ENCODE measurements at regions not wholly inside any gene's neighbourhood (a gene's known extent, or its start where the extent isn't known, plus 50 kb on each side); places are given as distances from the start of the nearest gene placed in this dataset.

DNA sequence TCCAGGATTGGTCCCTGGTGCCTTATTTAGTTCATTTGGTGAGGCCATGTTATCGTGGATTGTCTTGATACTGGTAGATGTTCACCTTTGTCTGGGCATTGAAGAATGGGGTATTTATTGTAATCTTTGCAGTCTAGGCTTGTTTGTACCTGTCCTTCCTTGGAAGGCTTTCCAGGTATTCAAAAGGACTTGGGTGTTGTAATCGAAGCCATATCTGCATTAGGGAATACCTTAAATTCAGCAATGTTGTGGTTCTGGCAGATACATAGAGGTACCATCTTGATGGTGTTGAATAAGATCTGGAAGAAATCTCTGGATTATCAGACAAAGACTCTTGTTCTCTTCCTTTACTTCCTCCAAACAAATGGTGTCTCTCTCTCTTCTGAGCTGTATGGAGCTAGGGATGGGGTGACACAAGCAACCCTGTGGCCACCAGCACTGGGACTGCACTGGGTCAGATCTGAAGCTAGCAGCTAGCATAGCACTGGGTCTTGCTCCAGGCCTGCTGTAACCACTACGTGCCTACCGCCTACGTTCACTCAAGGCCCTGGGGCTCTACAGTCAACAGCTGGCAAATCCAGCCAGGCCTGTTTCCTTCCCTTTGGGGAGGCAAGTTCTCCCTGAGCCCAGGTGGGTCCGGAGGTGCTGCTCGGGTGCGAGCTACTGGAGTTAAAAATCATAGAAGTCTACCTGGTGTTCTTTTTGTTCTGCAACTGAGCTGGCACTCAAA, 261.1 kb upstream of the CITED2 start:
- TF ChIP-seq, protein P1, sequence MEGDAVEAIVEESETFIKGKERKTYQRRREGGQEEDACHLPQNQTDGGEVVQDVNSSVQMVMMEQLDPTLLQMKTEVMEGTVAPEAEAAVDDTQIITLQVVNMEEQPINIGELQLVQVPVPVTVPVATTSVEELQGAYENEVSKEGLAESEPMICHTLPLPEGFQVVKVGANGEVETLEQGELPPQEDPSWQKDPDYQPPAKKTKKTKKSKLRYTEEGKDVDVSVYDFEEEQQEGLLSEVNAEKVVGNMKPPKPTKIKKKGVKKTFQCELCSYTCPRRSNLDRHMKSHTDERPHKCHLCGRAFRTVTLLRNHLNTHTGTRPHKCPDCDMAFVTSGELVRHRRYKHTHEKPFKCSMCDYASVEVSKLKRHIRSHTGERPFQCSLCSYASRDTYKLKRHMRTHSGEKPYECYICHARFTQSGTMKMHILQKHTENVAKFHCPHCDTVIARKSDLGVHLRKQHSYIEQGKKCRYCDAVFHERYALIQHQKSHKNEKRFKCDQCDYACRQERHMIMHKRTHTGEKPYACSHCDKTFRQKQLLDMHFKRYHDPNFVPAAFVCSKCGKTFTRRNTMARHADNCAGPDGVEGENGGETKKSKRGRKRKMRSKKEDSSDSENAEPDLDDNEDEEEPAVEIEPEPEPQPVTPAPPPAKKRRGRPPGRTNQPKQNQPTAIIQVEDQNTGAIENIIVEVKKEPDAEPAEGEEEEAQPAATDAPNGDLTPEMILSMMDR (IDR thresholded peaks at IDR 0.05; ENCODE audit: poor library complexity, severe bottlenecking): no peak
- no peak for TF ChIP-seq EZH2 (IDR thresholded peaks at IDR 0.05; ENCODE audit: borderline replicate concordance, insufficient read depth, low read length, poor library complexity, severe bottlenecking)
- TF ChIP-seq TAF1 (IDR thresholded peaks at IDR 0.05; ENCODE audit: low read depth): no peak
- TF ChIP-seq MXI1 (conservative IDR thresholded peaks at IDR 0.05; ENCODE audit: poor library complexity, severe bottlenecking): no peak
- no peak for TF ChIP-seq SMC3 (conservative IDR thresholded peaks at IDR 0.05; ENCODE audit: poor library complexity)
- no peak for TF ChIP-seq RAD21 (conservative IDR thresholded peaks at IDR 0.05)
- TF ChIP-seq, protein P2, sequence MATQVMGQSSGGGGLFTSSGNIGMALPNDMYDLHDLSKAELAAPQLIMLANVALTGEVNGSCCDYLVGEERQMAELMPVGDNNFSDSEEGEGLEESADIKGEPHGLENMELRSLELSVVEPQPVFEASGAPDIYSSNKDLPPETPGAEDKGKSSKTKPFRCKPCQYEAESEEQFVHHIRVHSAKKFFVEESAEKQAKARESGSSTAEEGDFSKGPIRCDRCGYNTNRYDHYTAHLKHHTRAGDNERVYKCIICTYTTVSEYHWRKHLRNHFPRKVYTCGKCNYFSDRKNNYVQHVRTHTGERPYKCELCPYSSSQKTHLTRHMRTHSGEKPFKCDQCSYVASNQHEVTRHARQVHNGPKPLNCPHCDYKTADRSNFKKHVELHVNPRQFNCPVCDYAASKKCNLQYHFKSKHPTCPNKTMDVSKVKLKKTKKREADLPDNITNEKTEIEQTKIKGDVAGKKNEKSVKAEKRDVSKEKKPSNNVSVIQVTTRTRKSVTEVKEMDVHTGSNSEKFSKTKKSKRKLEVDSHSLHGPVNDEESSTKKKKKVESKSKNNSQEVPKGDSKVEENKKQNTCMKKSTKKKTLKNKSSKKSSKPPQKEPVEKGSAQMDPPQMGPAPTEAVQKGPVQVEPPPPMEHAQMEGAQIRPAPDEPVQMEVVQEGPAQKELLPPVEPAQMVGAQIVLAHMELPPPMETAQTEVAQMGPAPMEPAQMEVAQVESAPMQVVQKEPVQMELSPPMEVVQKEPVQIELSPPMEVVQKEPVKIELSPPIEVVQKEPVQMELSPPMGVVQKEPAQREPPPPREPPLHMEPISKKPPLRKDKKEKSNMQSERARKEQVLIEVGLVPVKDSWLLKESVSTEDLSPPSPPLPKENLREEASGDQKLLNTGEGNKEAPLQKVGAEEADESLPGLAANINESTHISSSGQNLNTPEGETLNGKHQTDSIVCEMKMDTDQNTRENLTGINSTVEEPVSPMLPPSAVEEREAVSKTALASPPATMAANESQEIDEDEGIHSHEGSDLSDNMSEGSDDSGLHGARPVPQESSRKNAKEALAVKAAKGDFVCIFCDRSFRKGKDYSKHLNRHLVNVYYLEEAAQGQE (IDR thresholded peaks at IDR 0.05; ENCODE audit: borderline replicate concordance): no peak
- no peak for TF ChIP-seq EP300 (conservative IDR thresholded peaks at IDR 0.05; ENCODE audit: poor library complexity, severe bottlenecking)

Measured in neural cell (in vitro differentiated cells).